H1 (cell line): ENCODE measurements at regions not wholly inside any gene's neighbourhood (a gene's known extent, or its start where the extent isn't known, plus 50 kb on each side); places are given as distances from the start of the nearest gene placed in this dataset.
A peak's percentile ranks its signal among the peaks of the same experiment; 100 is the strongest.

Source experiments
- CTCF ChIA-PET: fragments of 300-600 bp; sonication (Branson Sonifier 250); formaldehyde crosslinking; loops from one replicate; lab custom pipeline; 2021; ENCODE audit not compliant: partially characterized antibody; lab: Charles Lee
- POLR2A ChIA-PET: fragments of 300-600 bp; sonication (Branson Sonifier 250); formaldehyde crosslinking; loops from one replicate; lab custom pipeline; 2021; ENCODE audit warnings: inconsistent platforms; ENCODE audit not compliant: partially characterized antibody; lab: Charles Lee
- DNase-seq, 2 experiments: peaks; one replicate each; pipeline versions ENCODE4 v3.0.0 to v3.0.0-alpha.2; 2010 to 2022; ENCODE audit warnings: low spot score in 2 of 2, low read depth in 1 of 2, mixed read lengths in 1 of 2
- FAIRE-seq: peaks from 2 replicates; lab custom pipeline; 2011; peaks lifted over from hg19 to GRCh38; lab: Jason Lieb, UNC
- H2AFZ ChIP-seq: 2 replicates; pipeline ENCODE4 v1.8.1; 2012; ENCODE audit warnings: low read length, inconsistent platforms
- H2AK5ac ChIP-seq: 2 replicates; pipeline ENCODE4 v1.6.1; 2013; ENCODE audit warnings: low read depth, low read length
- H2BK120ac ChIP-seq: replicated peaks from 2 replicates; pipeline ENCODE3; 2013; ENCODE audit warnings: low read depth, low read length, inconsistent platforms
- H2BK12ac ChIP-seq: 2 replicates; pipeline ENCODE4 v1.6.1; 2013; ENCODE audit warnings: low read depth, low read length
- H2BK15ac ChIP-seq: 2 replicates; pipeline ENCODE4 v1.6.1; 2013; ENCODE audit warnings: low read length
- H2BK20ac ChIP-seq: 2 replicates; pipeline ENCODE4 v1.6.1; 2013; ENCODE audit warnings: low read length
- H2BK5ac ChIP-seq: 2 replicates; pipeline ENCODE4 v1.6.1; 2013; ENCODE audit warnings: low read depth, low read length
- H3K14ac ChIP-seq: 2 replicates; pipeline ENCODE4 v1.6.1; 2013; ENCODE audit warnings: inconsistent platforms; ENCODE audit not compliant: insufficient read length
- H3K18ac ChIP-seq: 2 replicates; pipeline ENCODE4 v1.6.1; 2013; ENCODE audit warnings: low read length; ENCODE audit errors: extremely low read depth
- H3K23ac ChIP-seq: 2 replicates; pipeline ENCODE4 v1.6.1; 2013; ENCODE audit warnings: inconsistent platforms; ENCODE audit not compliant: insufficient read length
- H3K23me2 ChIP-seq: 2 replicates; pipeline ENCODE4 v1.6.1; 2013; ENCODE audit warnings: low read depth, low read length
- H3K27ac ChIP-seq: 2 replicates; pipeline ENCODE4 v1.6.1; 2011; ENCODE audit warnings: low read depth, low read length, inconsistent platforms
- H3K27me3 ChIP-seq, 4 experiments: replicated peaks in 1 of 4; 1 replicate in 1 of 4; 2 replicates in 3 of 4; pipeline versions ENCODE4 v1.6.1 to v1.8.1; 2011 to 2013; ENCODE audit warnings: low read length in 3 of 4, mild to moderate bottlenecking in 3 of 4, inconsistent platforms in 2 of 4, mixed read lengths in 2 of 4, moderate library complexity in 1 of 4; ENCODE audit not compliant: control insufficient read depth in 3 of 4, insufficient read depth in 3 of 4; ENCODE audit errors: extremely low read depth in 1 of 4
- H3K36me3 ChIP-seq, 4 experiments: 2 replicates each; pipeline versions ENCODE4 v1.6.1 to v1.8.1; 2011 to 2013; ENCODE audit warnings: mild to moderate bottlenecking in 4 of 4, low read length in 3 of 4, moderate library complexity in 2 of 4, control low read depth in 1 of 4, inconsistent platforms in 1 of 4; ENCODE audit not compliant: insufficient read depth in 4 of 4, control insufficient read depth in 2 of 4
- H3K4ac ChIP-seq: replicated peaks from 2 replicates; pipeline ENCODE3; 2013; ENCODE audit warnings: low read length, low read depth, mixed read lengths, inconsistent platforms; ENCODE audit not compliant: insufficient read length
- H3K4me1 ChIP-seq, 4 experiments: replicated peaks in 1 of 4; 1 replicate in 1 of 4; 2 replicates in 3 of 4; pipeline versions ENCODE4 v1.6.1 to v1.8.1; 2011 to 2013; ENCODE audit warnings: low read length in 3 of 4, inconsistent platforms in 2 of 4, mixed read lengths in 1 of 4; ENCODE audit not compliant: insufficient read depth in 4 of 4, control insufficient read depth in 3 of 4
- H3K4me2 ChIP-seq, 2 experiments: 2 replicates each; pipeline versions ENCODE4 v1.6.1 to v1.8.1; 2011 to 2013; ENCODE audit warnings: low read depth in 2 of 2, low read length in 2 of 2, control low read depth in 1 of 2, inconsistent platforms in 1 of 2, mild to moderate bottlenecking in 1 of 2; ENCODE audit not compliant: insufficient read depth in 1 of 2
- H3K4me3 ChIP-seq, 4 experiments: fragments of 200-600, 300-600 bp in 1 of 4; sonication (generic), shearing (Covaris generic), sonication (Bioruptor Twin) in 1 of 4; 2 replicates each; pipeline versions ENCODE4 v1.5.1 to v1.8.1; 2011 to 2016; ENCODE audit warnings: low read length in 4 of 4, low read depth in 3 of 4, control low read depth in 2 of 4, inconsistent platforms in 2 of 4, mild to moderate bottlenecking in 2 of 4, mixed read lengths in 1 of 4, moderate library complexity in 1 of 4; ENCODE audit not compliant: insufficient read depth in 2 of 4; ENCODE audit errors: extremely low read depth in 1 of 4
- H3K56ac ChIP-seq: replicated peaks from 2 replicates; pipeline ENCODE3; 2013; ENCODE audit warnings: low read depth, mild to moderate bottlenecking, mixed read lengths, low read length, inconsistent platforms; ENCODE audit not compliant: insufficient read length
- H3K79me1 ChIP-seq: 2 replicates; pipeline ENCODE4 v1.6.1; 2013; ENCODE audit warnings: low read depth, low read length, control low read depth
- H3K79me2 ChIP-seq, 2 experiments: 2 replicates each; pipeline versions ENCODE4 v1.6.1 to v1.8.1; 2012 to 2013; ENCODE audit warnings: low read length in 2 of 2, mild to moderate bottlenecking in 2 of 2, inconsistent platforms in 1 of 2; ENCODE audit not compliant: insufficient read depth in 2 of 2, control insufficient read depth in 1 of 2
- H3K9ac ChIP-seq, 4 experiments: replicated peaks in 1 of 4; 1 replicate in 1 of 4; 2 replicates in 3 of 4; pipeline versions ENCODE4 v1.6.1 to v1.8.1; 2011 to 2013; ENCODE audit warnings: low read depth in 3 of 4, low read length in 3 of 4, control low read depth in 2 of 4, mild to moderate bottlenecking in 2 of 4, moderate library complexity in 2 of 4, inconsistent platforms in 1 of 4; ENCODE audit errors: extremely low read depth in 1 of 4
- H3K9me3 ChIP-seq, 2 experiments: 2 replicates each; pipeline versions ENCODE4 v1.6.1 to v1.8.1; 2012 to 2013; ENCODE audit warnings: mild to moderate bottlenecking in 2 of 2, moderate library complexity in 2 of 2, control low read depth in 1 of 2, inconsistent platforms in 1 of 2, low read depth in 1 of 2, low read length in 1 of 2, mixed read lengths in 1 of 2; ENCODE audit not compliant: insufficient read depth in 2 of 2
- H4K20me1 ChIP-seq, 2 experiments: replicated peaks in 1 of 2; 2 replicates each; pipeline versions ENCODE3 to v1.8.1; 2011 to 2013; ENCODE audit warnings: inconsistent platforms in 2 of 2, low read length in 2 of 2, mild to moderate bottlenecking in 1 of 2; ENCODE audit not compliant: insufficient read depth in 2 of 2, control insufficient read depth in 1 of 2
- H4K5ac ChIP-seq: 2 replicates; pipeline ENCODE4 v1.6.1; 2013; ENCODE audit warnings: low read length, low read depth, mixed read lengths, inconsistent platforms; ENCODE audit not compliant: insufficient read length
- H4K8ac ChIP-seq: 2 replicates; pipeline ENCODE4 v1.8.0; 2013; ENCODE audit warnings: mild to moderate bottlenecking, moderate library complexity, low read length, inconsistent platforms; ENCODE audit not compliant: insufficient read depth; ENCODE audit errors: extremely low read depth
- H4K91ac ChIP-seq: replicated peaks from 2 replicates; pipeline ENCODE3; 2013; ENCODE audit warnings: low read length, mixed read lengths, inconsistent platforms; ENCODE audit not compliant: insufficient read length
- CBX8 ChIP-seq: fragments of 300-800, 300-1000 bp; sonication (generic); IDR thresholded peaks from 2 replicates; pipeline ENCODE4 v1.7.1; 2016; ENCODE audit warnings: low read depth, low read length, borderline replicate concordance
- CTCF ChIP-seq, 3 experiments: IDR thresholded peaks; 1 replicate in 2 of 3; 2 replicates in 1 of 3; pipeline versions ENCODE4 v1.5.1 to v1.6.1; 2011; ENCODE audit warnings: low read length in 3 of 3, mild to moderate bottlenecking in 3 of 3, inconsistent platforms in 2 of 3, low read depth in 1 of 3, moderate library complexity in 1 of 3; ENCODE audit not compliant: insufficient read depth in 1 of 3; ENCODE audit errors: control extremely low read depth in 1 of 3
- KDM1A ChIP-seq: fragments of 200-600, 300-600 bp; sonication (generic); IDR thresholded peaks from 2 replicates; pipeline ENCODE4 v1.7.1; 2016; ENCODE audit warnings: mild to moderate bottlenecking, low read length, borderline replicate concordance
- MAFK ChIP-seq: IDR thresholded peaks from 2 replicates; pipeline ENCODE4 v1.6.1; 2012; ENCODE audit warnings: low read depth, mild to moderate bottlenecking, improper control_type of control experiment, low read length
- NANOG ChIP-seq: IDR thresholded peaks from 2 replicates; pipeline ENCODE4 v1.6.1; 2011; ENCODE audit warnings: low read length, low read depth, mild to moderate bottlenecking, inconsistent platforms; ENCODE audit not compliant: insufficient read depth, poor library complexity, severe bottlenecking
- RAD21 ChIP-seq, 2 experiments: IDR thresholded peaks in 1 of 2; conservative IDR thresholded peaks in 1 of 2; 2 replicates each; pipeline ENCODE4 v1.6.1; 2011; ENCODE audit warnings: low read depth in 2 of 2, low read length in 2 of 2, improper control_type of control experiment in 1 of 2, inconsistent platforms in 1 of 2, mild to moderate bottlenecking in 1 of 2, moderate library complexity in 1 of 2
- RFX5 ChIP-seq: IDR thresholded peaks from 2 replicates; pipeline ENCODE4 v1.6.1; 2011; ENCODE audit warnings: low read depth, low read length, improper control_type of control experiment, borderline replicate concordance
- TBP ChIP-seq: IDR thresholded peaks from 2 replicates; pipeline ENCODE4 v1.6.1; 2011; ENCODE audit warnings: low read depth, low read length, improper control_type of control experiment
- TCF12 ChIP-seq: IDR thresholded peaks from 2 replicates; pipeline ENCODE4 v1.6.1; 2011; ENCODE audit warnings: low read depth, mild to moderate bottlenecking, low read length
- YY1 ChIP-seq: IDR thresholded peaks from 2 replicates; pipeline ENCODE4 v1.6.1; 2011; ENCODE audit warnings: low read depth, mild to moderate bottlenecking, low read length
- WGBS, 2 experiments: shearing (Covaris generic) in 1 of 2; methylation state at CpG; one replicate each; pipeline versions ENCODE4 v1.1.6 to v1.1.7; 2013 to 2015; ENCODE audit warnings: low lambda C conversion rate in 2 of 2, mixed read lengths in 2 of 2, inconsistent platforms in 1 of 2, low coverage in 1 of 2, missing lambda C conversion rate in 1 of 2; ENCODE audit not compliant: insufficient replicate concordance in 2 of 2, insufficient coverage in 1 of 2, insufficient read length in 1 of 2; ENCODE audit errors: extremely low coverage in 1 of 2, missing lambda C conversion rate in 1 of 2; 5-methylcytosine and 5-hydroxymethylcytosine counted together

GRCh38 chr4:179867300-179867878, 2375.8 kb upstream of the TENM3 start:
- no peaks in the 10 kb centered on the region for H3K9me3 ChIP-seq
- no peak overlapping the region for H2BK120ac ChIP-seq
- no peak overlapping the region for H3K23ac ChIP-seq
- H2BK12ac ChIP-seq, result no peak overlapping the region
- no peak overlapping the region for H3K4ac ChIP-seq
- no peak overlapping the region for H3K9ac ChIP-seq
- FAIRE-seq, result peak; percentile 92
- no peak overlapping the region for H2AK5ac ChIP-seq
- H3K4me2 ChIP-seq, result no peak overlapping the region
- H2AFZ ChIP-seq, result no peak overlapping the region
- no peak overlapping the region for H3K4me3 ChIP-seq
- H3K4me1 ChIP-seq, result no peaks in the 10 kb centered on the region
- H4K20me1 ChIP-seq, result no peaks in the 10 kb centered on the region
- H2BK20ac ChIP-seq, result no peak overlapping the region
- no peak overlapping the region for H3K18ac ChIP-seq
- ChIA-PET CTCF (interaction anchor here (0.7 to 2.7 kb wide), 27 partner anchors 9 to 690 kb away, joined by 3 to 21 read pairs (median 4); no protein-coding TSS in a partner anchor), POLR2A (no interaction called here)
- WGBS, 2 experiments, result 21% methylated on average over 6 of the region's 6 CpGs; no CpG with 5 or more reads in 1 of the 2 experiments
- no peaks in the 10 kb centered on the region for H3K36me3 ChIP-seq
- H3K23me2 ChIP-seq, result no peaks in the 10 kb centered on the region
- no peaks in the 10 kb centered on the region for H3K79me1 ChIP-seq
- no peak overlapping the region for H3K27ac ChIP-seq
- no peak overlapping the region for H4K5ac ChIP-seq
- H4K8ac ChIP-seq, result no peak overlapping the region
- TF ChIP-seq NANOG (no peak), KDM1A (peak; percentile 46; the same call in 1 of the 2 replicates), MAFK (no peak), CTCF (IDR thresholded peaks at IDR 0.05; ENCODE audit: control extremely low read depth in 1 of 3, insufficient read depth in 1 of 3, low read depth in 1 of 3, low read length in 3 of 3) (peak; percentile 87 to 97 (median 96)), YY1 (0 out of 2 replicates have a peak, but pooled peaks have one; percentile 44), RFX5 (no peak), RAD21 (IDR thresholded peaks at IDR 0.05 in 1 of 2, conservative IDR thresholded peaks at IDR 0.05 in 1 of 2; ENCODE audit: low read depth in 2 of 2, low read length in 2 of 2) (peak; percentile 91 to 93), CBX8 (no peak), TBP (0 out of 2 replicates have a peak, but pooled peaks have one; percentile 20), TCF12 (no peak)
- H4K91ac ChIP-seq, result no peak overlapping the region
- H3K56ac ChIP-seq, result no peak overlapping the region
- H3K27me3 ChIP-seq, result peaks cover 0 to 1% (median 0%) of the 10 kb centered on the region in 4 experiments; a peak in 1 of 7 replicates
- no peak overlapping the region for H2BK5ac ChIP-seq
- peak; percentile 79 to 88 for DNase-seq
- H2BK15ac ChIP-seq, result no peak overlapping the region
- H3K79me2 ChIP-seq, result no peaks in the 10 kb centered on the region
- H3K14ac ChIP-seq, result no peak overlapping the region
